T-helper 2 cell treated with Interferon-gamma antibody and Interleukin-4, amounts not matched to agents 100 ng/mL and 5 ng/mL, for 36 hours (primary cell): ENCODE measurements at regions not wholly inside any gene's neighbourhood (a gene's known extent, or its start where the extent isn't known, plus 50 kb on each side); places are given as distances from the start of the nearest gene placed in this dataset.

Experiments
- intact Hi-C: fragments of 100-400 bp; cut with micrococcal nuclease; formaldehyde crosslinking; loops from one replicate; pipeline ENCODE4 v1.15.1; 2023

- intact Hi-C loops = loop anchor here (5.0 kb wide), 1 partner anchor 317 kb away; the partner anchor contains the start of gene ETS2
Measured at GRCh38 chr21:39124681-39125251, 58.5 kb downstream of the PSMG1 start.

- intact Hi-C loops = no loop called here
Measured at GRCh38 chr21:39123375-39123774, 59.9 kb downstream of the PSMG1 start.

DNA sequence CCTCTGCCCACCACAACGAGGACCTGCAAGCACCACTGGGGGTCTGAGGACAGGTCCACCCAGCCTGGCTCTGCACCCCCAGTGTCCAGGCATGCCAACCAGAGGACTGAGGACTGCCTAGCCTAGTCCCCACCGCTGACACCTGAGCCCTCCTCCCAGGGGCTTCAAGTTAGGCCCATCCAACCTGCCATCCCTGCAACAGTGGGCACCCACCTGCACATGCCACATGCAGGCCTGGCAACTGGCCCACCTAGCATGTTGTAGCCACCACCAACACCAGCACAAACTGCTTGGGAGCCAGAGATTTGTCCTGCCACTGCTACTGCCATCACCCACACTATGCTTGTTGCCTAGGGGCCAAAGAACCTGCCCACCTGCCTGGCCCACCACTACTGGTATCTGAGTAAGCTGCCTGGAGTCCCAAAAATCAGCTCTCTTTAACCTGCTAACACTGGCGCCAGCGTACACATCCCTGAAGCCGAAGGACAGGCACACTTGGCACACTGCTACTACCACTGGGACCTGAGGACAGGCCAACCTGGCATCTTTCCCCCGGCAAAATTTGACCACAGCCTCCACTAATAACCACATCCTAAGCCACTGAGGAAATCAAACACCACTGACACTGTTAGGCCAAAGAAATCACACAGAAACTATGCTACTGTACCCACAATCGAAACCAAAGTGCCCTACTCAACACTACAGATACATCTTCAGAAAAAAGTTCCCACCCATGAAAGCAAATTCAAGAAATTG is 61.5 kb downstream of the PSMG1 start:
- intact Hi-C loops = no loop called here

GRCh38 chr21:39120876-39121599 is 62.2 kb downstream of the PSMG1 start:
- intact Hi-C loops = no loop called here

GRCh38 chr21:39119891-39120290 is 63.4 kb downstream of the PSMG1 start:
- intact Hi-C loops = no loop called here

GRCh38 chr21:39118604-39119215 is 64.5 kb downstream of the PSMG1 start:
- intact Hi-C loops = no loop called here

DNA sequence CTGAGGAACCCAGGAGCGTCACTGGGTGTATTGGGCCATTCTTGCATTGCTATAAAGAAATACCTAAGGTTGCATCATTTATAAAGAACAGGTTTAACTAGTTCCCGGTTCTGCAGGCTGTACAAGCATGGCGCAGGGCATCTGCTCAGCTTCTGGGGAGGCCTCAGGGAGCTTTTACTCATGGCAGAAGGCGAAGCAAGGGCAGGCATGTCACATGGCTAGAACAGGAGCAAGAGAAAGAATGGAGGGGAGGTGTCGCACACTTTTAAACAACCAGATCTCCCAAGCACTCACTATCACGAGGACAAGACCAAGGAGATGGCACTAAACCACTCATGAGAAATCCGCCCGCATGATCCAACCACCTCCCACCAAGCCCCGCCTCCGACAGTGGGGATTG is 65.2 kb downstream of the PSMG1 start:
- intact Hi-C loops = no loop called here

DNA sequence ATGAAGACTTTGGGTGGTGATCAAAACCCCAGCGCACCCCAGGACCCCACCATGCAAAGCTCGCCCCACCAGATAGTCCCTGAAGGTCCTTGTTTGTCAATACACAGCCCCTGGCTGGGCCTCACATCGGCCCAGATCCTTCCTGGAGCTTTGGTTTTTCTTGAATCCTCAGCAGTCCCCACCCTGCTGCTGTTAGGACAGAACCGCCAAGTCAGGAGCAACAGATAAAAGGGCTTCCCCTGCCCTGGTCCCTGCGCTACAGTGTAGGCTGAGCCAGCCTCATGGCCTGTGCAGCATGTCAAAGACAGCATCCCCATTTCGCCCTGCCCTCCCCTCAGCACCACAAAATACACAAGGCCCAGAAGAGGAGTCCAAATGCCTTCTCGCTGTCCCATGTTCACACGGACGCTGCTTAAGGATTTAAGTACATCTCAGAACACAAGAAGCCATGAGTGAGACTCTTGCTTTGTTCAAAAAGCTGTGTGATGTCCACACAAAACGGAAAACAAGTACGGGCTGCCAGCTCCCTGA is 65.7 kb downstream of the PSMG1 start:
- intact Hi-C loops = no loop called here

GRCh38 chr21:39116761-39117439 is 66.4 kb downstream of the PSMG1 start:
- intact Hi-C loops = no loop called here

DNA sequence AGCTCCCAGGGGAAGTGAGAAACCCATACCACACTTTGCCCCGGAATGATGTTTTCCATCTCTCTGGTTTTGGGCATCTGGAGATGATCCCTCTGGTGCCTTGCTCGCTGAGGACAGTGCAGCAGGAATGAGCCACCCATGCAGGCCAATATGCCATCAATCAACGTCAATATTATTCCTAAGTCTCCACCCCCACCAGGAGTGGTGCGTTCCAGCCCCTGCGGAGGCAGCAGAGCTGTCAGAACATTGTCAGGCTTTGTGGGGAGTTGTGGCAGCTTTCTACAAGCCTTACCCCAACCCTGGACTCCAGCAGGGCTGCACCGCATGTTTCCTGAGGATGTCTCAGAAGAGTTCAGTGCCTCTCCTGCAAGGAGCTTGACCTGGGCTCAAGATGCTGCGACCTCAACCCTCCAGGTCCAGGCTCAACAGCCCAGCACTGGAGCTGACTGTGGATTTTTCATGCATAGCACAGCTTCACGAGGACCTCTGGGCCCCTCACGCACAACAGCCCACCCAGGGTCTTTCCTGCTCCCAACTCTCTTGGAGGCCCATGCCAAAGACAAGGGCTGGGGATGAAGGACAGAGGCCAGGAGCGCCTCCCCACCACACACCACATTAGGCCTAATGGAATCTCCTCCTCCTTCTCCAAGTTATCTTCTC is 67.5 kb downstream of the PSMG1 start:
- intact Hi-C loops = no loop called here

GRCh38 chr21:39114871-39115575 is 68.2 kb downstream of the PSMG1 start:
- intact Hi-C loops = no loop called here

GRCh38 chr21:39111931-39112550 is 71.2 kb downstream of the PSMG1 start:
- intact Hi-C loops = no loop called here

- intact Hi-C loops = no loop called here
Measured at GRCh38 chr21:39110431-39110830, 72.8 kb downstream of the PSMG1 start.

DNA sequence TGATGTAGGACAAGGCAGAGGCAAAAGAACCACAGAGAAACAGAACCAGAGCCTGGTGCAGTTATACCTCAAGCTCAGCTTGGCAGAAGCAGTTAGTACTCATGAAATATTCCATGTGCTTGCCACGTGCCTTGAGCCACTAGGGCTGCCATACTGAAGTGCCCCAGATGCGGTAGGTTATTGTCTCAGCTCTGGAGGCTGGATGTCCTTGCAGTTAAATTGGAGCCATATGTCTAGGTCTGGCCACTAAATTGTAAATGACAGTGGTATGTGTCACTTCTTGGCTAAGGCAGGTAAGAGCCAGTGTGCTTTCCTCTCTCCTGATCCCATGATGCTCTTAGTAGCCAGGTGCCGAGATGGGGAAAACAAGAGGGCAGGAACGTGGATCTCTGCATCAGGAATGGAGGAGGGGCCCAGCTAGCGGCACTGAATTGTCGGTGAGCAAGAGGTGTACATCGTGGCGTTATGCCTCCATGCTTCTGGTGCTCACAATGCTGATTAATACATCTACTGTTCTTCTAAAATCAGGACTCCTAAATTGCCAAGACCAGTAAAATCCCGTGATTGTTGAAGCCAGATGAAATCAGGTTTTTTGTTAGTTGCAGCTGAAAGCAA is 73.5 kb downstream of the PSMG1 start:
- intact Hi-C loops = no loop called here

GRCh38 chr21:39109163-39109530 is 74.1 kb downstream of the PSMG1 start:
- intact Hi-C loops = no loop called here

DNA sequence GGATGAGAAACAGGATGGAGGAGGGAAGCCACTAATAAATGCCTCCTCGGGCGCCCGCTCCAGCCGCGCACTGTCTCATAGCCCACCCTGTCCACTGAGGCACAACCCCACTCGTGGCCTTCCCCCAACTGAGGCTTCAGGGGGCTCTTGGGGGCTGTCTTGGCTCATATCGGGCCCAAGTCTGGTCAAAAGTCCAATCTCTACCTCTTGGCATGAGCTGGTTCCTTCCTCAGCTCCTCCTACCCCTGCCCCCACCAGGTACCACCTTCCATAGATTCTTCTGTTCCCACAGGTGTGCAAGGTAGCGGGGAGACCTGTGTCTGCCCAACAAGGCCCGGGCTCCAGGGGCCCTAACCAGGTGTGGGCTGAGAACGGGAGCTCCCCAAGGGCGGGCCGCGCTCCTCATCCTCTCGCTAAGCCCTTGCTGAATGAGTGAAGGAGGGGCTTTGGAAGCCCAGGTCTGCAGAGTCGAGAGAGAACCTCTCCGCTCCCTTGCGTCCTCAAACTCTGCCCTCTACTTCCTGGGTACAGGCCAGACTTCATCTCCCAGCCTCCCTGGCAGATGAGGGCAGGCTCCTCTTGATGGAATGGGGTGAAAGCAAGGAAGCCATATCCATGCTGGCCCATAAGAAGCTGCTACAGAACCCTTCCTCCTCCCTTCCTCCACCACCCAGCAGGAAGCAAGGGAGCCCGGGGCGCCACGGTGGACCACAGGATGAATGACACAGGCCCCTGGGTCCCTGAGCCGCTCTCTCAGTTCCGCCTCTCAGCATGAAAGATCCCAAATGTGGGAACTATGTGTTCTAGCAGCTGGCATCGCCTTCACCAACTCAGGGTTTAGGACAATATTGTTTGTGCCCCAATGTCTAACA is 74.7 kb downstream of the PSMG1 start:
- intact Hi-C loops = no loop called here

GRCh38 chr21:39107739-39108138 is 75.5 kb downstream of the PSMG1 start:
- intact Hi-C loops = no loop called here

DNA sequence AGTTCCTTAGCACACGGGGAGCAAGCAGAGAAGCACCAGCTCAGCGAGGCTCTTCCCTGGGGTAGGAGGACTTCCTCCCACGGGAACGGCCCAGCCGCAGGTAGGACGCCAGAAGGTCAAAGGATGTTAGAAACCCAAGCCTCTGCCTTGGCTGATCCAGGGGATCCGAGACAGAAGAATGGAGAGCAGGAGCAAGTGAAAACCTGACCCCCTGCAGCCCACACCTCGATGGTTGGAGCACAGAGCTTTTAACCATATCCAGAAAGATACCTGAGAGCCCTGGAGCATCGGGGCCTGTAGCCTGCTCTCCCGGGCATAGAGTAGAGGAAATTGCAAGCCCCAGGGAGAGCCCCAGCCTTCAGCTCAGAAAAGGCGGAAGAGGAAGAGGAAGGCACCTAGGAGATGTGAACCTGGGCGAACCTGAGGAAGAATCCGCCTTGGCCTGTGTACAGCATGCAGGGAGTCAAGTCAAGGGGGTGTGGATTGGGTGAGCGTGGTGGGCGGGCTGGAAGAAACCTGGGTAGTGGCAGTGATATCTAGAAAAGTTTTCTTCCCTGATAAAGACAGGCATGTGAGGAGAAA is 76.3 kb downstream of the PSMG1 start:
- intact Hi-C loops = no loop called here
